HG03520 (cell line): ENCODE measurements at regions not wholly inside any gene's neighbourhood (a gene's known extent, or its start where the extent isn't known, plus 50 kb on each side); places are given as distances from the start of the nearest gene placed in this dataset.
"Not testable (repeated sequence)": the region's sequence is repeated elsewhere in the genome, so short reads cannot be mapped to it uniquely, and the experiment has no call there.

Experiments used
- ATAC-seq: cut with Tn5 transposase; IDR thresholded peaks from one replicate; pipeline ENCODE4 v1.9.1; 2021; ENCODE audit warnings: mild to moderate bottlenecking, moderate library complexity; ENCODE audit not compliant: unreplicated experiment

GRCh38 chrX:115909017-115909416 lies 261.5 kb upstream of the AGTR2 start:
- ATAC-seq, result no peak

GRCh38 chrX:115911967-115912366 lies 258.6 kb upstream of the AGTR2 start:
- ATAC-seq, result no peak

DNA sequence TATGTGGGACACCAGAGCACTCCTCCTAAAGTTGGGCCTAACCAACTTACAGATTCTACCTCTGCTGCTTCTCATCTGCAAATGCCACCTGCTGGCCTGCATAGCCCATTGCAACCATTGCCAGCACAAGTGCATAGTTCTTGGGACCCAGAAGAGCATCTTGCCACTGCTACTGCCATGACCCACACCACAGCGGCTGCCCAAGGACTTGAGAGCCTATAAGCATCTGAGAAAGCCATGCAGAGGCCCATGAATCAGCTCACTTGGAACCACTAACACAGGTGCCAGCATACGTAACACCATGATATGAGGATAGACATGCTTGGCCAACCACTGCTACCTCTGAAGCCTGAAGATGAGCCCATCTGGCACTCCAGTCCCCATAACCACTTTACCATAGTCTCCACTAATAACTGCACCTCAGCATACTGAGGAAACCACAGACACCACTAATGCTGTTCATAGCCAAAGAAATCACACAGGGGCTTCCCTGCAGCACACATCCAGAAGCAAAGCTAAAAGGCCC lies 258.1 kb upstream of the AGTR2 start:
- peak; percentile 94 for ATAC-seq

DNA sequence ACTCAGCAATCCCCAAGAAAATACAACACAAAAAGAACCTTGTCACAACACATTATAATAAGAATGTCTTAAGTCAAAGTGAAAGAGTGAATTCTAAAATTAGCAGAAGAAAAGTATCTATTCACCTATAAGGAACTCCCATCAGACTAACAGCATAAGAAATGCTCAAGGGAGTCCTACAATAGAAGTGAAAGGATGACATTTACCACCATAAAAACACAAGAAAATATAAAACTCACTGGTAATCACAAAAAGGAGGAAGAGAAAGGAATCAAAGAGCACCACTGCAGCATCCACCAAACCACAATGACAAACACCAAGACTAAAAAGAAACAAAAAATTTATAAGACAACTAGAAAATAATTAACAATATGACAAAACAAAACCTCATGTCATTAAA lies 257.0 kb upstream of the AGTR2 start:
- peak; percentile 44 for ATAC-seq

DNA sequence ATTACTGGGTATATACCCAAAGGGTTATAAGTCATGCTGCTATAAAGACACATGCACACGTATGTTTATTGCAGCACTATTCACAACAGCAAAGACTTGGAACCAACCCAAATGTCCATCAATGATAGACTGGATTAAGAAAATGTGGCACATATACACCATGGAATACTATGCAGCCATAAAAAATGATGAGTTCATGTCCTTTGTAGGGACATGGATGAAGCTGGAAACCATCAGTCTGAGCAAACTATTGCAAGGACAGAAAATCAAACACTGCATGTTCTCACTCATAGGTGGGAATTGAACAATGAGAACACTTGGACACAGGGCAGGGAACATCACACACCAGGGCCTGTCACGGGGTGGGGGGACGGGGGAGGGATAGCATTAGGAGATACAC lies 254.9 kb upstream of the AGTR2 start:
- ATAC-seq, result not testable (repeated sequence)

- ATAC-seq, result no peak
Measured at GRCh38 chrX:115929480-115929879, 241.1 kb upstream of the AGTR2 start.

GRCh38 chrX:115936008-115936407 lies 234.5 kb upstream of the AGTR2 start:
- ATAC-seq, result no peak

GRCh38 chrX:115939070-115939469 lies 231.5 kb upstream of the AGTR2 start:
- peak; percentile 67 for ATAC-seq

DNA sequence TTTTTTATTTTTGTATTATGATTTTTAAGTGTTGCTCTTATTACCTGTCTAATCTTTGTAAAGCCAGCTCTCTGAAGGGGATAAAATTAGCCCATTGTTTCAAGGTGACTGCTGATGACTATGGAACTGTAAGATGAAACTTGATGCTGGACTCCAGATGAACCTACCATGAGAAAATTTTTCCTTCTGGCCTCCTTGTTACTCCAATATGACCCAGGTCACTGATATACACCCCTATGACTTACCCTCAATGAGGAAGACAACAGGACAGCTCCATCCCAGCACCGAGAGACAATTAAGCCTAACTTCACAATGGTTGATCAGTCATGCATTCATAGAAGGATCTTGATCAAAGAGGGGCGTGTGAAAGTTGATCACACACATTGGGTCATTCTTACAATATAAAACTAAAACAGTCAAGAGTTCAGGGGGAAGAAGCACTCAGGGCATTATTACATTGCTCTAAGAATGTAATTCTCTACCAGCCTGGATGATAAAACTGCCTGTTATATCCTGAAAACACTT lies 230.8 kb upstream of the AGTR2 start:
- ATAC-seq, result no peak

GRCh38 chrX:115940348-115940747 lies 230.2 kb upstream of the AGTR2 start:
- peak; percentile 13 for ATAC-seq

GRCh38 chrX:115940888-115941332 lies 229.6 kb upstream of the AGTR2 start:
- ATAC-seq, result peak; percentile 56

DNA sequence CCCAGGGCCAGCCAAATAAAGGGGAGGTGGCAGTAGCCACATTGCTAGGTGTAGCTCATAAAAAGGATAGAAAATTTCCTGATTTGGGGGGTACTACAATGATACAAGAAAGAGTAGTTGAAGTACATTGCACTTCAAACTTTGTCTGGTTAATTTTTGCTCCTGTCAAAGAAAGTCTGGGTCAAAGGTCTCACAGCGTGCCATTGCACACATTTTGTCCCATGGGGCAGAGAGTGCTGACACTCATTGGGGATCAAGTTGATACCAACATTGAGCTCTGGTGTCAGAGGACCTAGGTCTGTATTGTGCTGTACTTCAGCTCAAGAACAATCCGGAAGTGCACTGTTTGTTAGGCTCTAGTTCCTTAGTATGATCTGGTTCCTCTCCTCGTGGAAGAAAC lies 229.2 kb upstream of the AGTR2 start:
- no peak for ATAC-seq

DNA sequence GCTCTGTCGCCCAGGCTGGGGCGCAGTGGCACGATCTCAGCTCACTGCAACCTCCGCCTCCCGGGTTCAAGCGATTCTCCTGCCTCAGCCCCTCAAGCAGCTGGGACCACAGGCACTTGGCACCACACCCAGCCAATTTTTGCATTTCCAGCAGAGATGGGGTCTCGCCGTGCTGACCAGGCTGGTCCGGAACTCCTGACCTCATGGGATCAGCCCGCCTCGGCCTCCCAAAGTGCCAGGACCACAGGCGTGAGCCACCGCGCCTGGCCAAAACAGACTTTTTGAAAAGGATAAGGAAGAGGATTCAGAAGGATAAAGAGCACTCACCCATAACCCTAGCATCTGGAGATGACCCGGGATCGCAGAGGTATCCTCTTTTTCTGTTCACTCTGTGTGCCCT lies 224.5 kb upstream of the AGTR2 start:
- ATAC-seq, result no peak

GRCh38 chrX:115948018-115948923 lies 222.3 kb upstream of the AGTR2 start:
- peak; percentile 48 for ATAC-seq

DNA sequence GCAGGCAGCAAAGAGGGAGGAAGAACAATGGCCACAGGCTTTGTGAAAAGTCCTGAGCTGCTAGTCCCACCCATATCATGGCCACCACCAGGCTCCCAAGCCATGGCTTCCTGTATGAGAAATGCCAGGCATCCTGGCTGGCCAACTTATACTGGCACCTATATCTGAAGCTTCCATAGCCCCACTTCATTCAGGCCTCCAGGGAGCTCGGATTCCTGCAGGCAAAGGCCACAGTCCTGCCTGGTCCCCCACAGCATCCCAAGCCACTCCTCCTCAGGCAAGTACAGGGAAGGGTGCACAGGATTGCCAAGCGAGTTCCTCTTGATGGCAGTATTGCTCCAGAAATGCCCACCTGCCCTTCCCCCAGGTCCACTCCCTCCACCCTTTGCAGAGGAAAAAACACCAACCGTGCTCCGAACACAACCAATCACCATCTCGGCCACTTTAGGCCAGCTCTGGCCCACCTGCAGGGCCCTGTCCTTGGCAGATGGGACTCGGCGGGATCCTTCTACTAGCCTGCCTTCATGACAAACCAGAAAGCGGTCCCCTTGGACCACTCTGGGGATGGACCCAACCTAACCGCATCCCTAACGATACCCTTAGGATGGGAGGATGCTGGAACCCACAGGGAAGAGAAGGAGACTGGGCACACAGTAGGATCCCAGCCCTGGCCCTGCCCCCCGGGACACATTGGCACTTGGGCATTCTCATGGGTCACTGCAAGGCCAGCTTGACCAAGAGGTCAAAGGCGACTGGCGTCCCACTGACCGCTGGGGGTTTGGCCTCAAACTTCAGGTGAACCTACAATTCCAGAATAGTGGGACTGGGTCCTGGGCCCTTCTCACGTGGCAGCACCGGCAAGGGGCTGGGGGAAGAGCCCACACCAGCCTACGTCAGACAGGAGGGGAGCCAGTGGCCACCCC lies 220.4 kb upstream of the AGTR2 start:
- ATAC-seq, result no peak

GRCh38 chrX:115952417-115953092 lies 218.0 kb upstream of the AGTR2 start:
- ATAC-seq, result no peak

DNA sequence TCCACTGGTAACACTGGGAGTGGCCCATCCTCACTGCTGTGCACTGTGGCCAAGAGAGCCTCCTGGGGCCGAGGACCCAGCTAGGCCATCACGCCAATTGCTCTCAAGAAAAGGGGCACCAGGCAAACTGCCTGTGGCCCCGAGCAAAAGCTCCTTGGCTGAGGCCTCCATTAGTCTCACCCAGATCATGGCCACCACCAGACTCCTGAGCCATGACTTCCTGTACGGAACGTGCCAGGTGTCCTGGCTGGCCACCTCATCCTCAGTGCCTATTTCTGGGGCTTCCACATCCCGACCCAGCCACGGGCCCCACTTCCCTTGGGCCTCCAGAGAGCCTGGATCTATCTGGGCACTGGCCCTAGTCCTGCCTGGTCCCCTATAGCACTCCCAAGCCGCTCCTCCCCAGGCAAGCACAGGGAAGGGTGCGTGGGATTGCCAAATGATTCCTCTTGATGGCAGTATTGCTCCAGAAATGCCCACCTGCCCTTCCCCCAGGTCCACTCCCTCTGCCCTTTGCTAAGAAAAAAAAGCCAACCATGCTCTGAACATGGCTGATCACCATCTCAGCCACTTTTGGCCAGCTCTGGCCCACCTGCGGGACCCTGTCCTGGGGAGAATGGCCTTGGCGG lies 212.6 kb upstream of the AGTR2 start:
- no peak for ATAC-seq

DNA sequence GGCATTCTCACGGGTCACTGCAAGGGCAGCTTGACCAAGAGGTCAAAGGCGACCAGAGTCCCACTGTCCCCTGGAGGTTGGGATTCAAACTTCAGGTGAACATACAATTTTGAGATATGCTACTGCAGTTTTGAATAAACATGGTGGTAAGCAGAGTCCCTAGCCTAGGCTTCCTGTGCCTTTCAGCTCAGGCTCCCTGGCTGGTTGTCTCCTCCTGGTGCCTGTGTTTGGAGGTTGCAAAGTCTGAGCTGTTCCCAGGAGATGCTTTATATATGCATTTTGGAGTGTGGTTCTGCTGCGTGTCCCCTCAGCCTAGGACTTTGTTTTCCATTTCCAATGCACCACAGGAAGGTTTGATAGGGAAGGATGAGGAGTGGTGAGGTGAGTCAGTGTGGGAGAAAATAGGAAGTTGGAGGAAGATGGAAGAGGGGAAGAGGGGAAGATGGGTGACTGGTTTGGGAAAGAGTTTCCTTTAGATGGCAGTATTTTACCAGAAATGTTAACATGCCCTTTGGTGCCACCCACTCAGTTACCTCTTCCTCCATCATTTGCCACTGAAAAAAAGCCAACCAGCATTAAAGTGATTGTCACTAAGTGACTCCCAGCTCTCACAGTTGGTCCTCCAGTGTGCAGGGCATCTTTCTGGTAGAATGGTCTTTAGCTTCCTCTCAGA lies 211.7 kb upstream of the AGTR2 start:
- no peak for ATAC-seq

DNA sequence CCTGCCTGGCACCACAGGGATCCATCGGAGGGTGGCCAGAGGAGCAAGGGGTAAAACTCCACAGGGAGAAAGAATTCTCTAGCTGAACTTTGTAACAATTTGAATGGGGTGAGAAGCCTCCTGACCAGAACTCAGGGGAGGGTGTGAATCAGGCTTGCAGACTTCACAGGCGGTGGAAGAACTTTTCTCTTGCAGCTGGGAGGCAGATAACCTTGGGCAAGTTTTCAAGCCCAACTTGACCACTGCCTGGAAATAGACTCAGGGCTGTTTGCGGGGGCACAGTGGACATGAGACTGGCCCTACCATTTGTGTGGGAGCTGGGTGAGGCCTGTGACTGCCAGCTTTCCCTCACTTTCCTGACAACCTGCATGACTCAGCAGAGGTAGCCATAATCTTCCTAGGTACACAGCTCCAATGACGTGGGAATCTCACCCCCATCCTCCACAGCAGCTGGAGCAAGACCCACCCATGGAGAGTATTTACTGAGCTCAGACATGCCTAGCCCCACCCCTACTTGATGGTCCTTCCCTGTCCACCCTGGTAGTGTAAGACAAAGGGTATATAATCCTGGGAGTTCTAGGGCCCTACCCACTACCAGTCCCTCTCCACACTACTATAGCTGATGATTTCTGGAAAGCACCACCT lies 210.0 kb upstream of the AGTR2 start:
- no peak for ATAC-seq
